Upper lobe of left lung (tissue), 4 donors: ENCODE measurements at regions not wholly inside any gene's neighbourhood (a gene's known extent, or its start where the extent isn't known, plus 50 kb on each side); places are given as distances from the start of the nearest gene placed in this dataset.

Experiments
- EP300 ChIP-seq, 4 donors: sonication (generic); formaldehyde crosslinking; IDR thresholded peaks; one replicate each; pipeline ENCODE4 v1.5.1; 2017; ENCODE audit warnings: antibody characterized with exemption in 4 of 4, control low read depth in 2 of 4
- POLR2AphosphoS5 ChIP-seq, 2 donors: sonication (generic); formaldehyde crosslinking; IDR thresholded peaks; one replicate each; pipeline ENCODE4 v1.5.1; 2017; ENCODE audit warnings: antibody characterized with exemption in 2 of 2
- TF ChIP-seq, protein P1 (sequence below), 6 experiments: fragments of 450-650 bp in 4 of 6; fragments of 200-600 bp in 2 of 6; sonication (generic) in 2 of 6; IDR thresholded peaks; one replicate each; pipeline ENCODE4 v1.5.1; 2016 to 2019; ENCODE audit warnings: antibody characterized with exemption in 6 of 6

DNA sequence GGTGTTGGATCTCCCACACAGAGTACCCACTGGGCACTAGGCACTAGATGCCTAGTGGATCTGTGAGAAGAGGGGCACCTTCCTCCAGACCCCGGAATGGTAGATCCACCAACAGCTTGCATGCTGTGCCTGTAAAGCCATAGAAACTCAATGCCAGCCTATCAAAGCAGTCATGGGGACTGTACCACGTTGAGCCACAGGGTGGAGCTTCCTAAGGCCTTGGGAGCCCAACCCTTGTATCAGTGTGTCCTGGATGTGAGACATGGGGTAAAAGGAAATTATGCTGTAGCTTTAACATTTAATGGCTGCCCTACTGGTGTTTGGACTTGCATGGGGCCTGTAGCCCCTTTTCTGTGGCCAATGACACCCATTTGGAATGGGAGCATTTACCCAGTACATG, 1024.9 kb downstream of the TMEM121 start:
- TF ChIP-seq, protein P1, sequence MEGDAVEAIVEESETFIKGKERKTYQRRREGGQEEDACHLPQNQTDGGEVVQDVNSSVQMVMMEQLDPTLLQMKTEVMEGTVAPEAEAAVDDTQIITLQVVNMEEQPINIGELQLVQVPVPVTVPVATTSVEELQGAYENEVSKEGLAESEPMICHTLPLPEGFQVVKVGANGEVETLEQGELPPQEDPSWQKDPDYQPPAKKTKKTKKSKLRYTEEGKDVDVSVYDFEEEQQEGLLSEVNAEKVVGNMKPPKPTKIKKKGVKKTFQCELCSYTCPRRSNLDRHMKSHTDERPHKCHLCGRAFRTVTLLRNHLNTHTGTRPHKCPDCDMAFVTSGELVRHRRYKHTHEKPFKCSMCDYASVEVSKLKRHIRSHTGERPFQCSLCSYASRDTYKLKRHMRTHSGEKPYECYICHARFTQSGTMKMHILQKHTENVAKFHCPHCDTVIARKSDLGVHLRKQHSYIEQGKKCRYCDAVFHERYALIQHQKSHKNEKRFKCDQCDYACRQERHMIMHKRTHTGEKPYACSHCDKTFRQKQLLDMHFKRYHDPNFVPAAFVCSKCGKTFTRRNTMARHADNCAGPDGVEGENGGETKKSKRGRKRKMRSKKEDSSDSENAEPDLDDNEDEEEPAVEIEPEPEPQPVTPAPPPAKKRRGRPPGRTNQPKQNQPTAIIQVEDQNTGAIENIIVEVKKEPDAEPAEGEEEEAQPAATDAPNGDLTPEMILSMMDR (IDR thresholded peaks at IDR 0.05), result no peak
- no peak for TF ChIP-seq EP300 (IDR thresholded peaks at IDR 0.05)
- TF ChIP-seq POLR2AphosphoS5 (IDR thresholded peaks at IDR 0.05), result no peak
